ENCODE measurements at regions not wholly inside any gene's neighbourhood (a gene's known extent, or its start where the extent isn't known, plus 50 kb on each side); places are given as distances from the start of the nearest gene placed in this dataset.

- Histone ChIP-seq H3K9ac (replicated peaks in 1 of 4; ENCODE audit: extremely low read depth in 1 of 4, low read depth in 3 of 4, low read length in 3 of 4) (no peak overlapping the region), H3K18ac (ENCODE audit: extremely low read depth, low read length) (no peak overlapping the region)
Observed at GRCh38 chr1:61627365-61627764, 97.6 kb downstream of the TM2D1 start.

More at GRCh38 chr1:61627365-61627764, 97.6 kb downstream of the TM2D1 start:
- no peaks in the 10 kb centered on the region for H3K4me1 ChIP-seq (replicated peaks in 1 of 4; ENCODE audit: control insufficient read depth in 3 of 4, insufficient read depth in 4 of 4, low read length in 3 of 4)
- WGBS, 2 experiments (ENCODE audit: extremely low coverage in 1 of 2, insufficient coverage in 1 of 2, insufficient read length in 1 of 2, insufficient replicate concordance in 2 of 2, low coverage in 1 of 2, low lambda C conversion rate in 2 of 2, missing lambda C conversion rate in 1 of 2), result 83% methylated on average over 2 of the region's 2 CpGs; no CpG with 5 or more reads in 1 of the 2 experiments
- no peak for TF ChIP-seq SP4 (IDR thresholded peaks at IDR 0.05; ENCODE audit: low read length)
- H2AFZ ChIP-seq (ENCODE audit: low read length), result 0 out of 2 replicates have a peak overlapping the region, but pooled peaks have one; percentile 34
- no peak overlapping the region for H2BK20ac ChIP-seq (ENCODE audit: low read length)
- H3K9me3 ChIP-seq (ENCODE audit: insufficient read depth in 2 of 2, low read depth in 1 of 2, low read length in 1 of 2), result no peaks in the 10 kb centered on the region
- H3K79me1 ChIP-seq (ENCODE audit: low read depth, low read length), result no peaks in the 10 kb centered on the region
- no peaks in the 10 kb centered on the region for H3K79me2 ChIP-seq (ENCODE audit: control insufficient read depth in 1 of 2, insufficient read depth in 2 of 2, low read length in 2 of 2)
- no peak overlapping the region for H4K5ac ChIP-seq (ENCODE audit: insufficient read length, low read depth, low read length)
- no peak overlapping the region for H4K91ac ChIP-seq (replicated peaks; ENCODE audit: insufficient read length, low read length)
- no peak overlapping the region for H3K4ac ChIP-seq (replicated peaks; ENCODE audit: insufficient read length, low read depth, low read length)
- no peak overlapping the region for H3K23ac ChIP-seq (ENCODE audit: insufficient read length)
- no peaks in the 10 kb centered on the region for H3K36me3 ChIP-seq (ENCODE audit: control insufficient read depth in 2 of 4, insufficient read depth in 4 of 4, low read length in 3 of 4)
- no peak overlapping the region for H3K4me3 ChIP-seq (ENCODE audit: extremely low read depth in 1 of 4, insufficient read depth in 2 of 4, low read depth in 3 of 4, low read length in 4 of 4)
- H2BK12ac ChIP-seq (ENCODE audit: low read depth, low read length), result no peak overlapping the region
- no peak overlapping the region for H2BK15ac ChIP-seq (ENCODE audit: low read length)
- no peak overlapping the region for H3K27ac ChIP-seq (ENCODE audit: low read depth, low read length)
- no peaks in the 10 kb centered on the region for H3K23me2 ChIP-seq (ENCODE audit: low read depth, low read length)
- no peak overlapping the region for H2BK5ac ChIP-seq (ENCODE audit: low read depth, low read length)
- H3K4me2 ChIP-seq (ENCODE audit: insufficient read depth in 1 of 2, low read depth in 2 of 2, low read length in 2 of 2), result no peak overlapping the region
- H3K56ac ChIP-seq (replicated peaks; ENCODE audit: insufficient read length, low read depth, low read length), result no peak overlapping the region
- FAIRE-seq (no peak), DNase-seq (ENCODE audit: low read depth in 1 of 2, low spot score in 2 of 2) (no peak)
- no peak overlapping the region for H4K8ac ChIP-seq (ENCODE audit: extremely low read depth, insufficient read depth, low read length)
- H3K14ac ChIP-seq (ENCODE audit: insufficient read length), result no peak overlapping the region
- POLR2A ChIA-PET (ENCODE audit: partially characterized antibody), result interaction anchor here (0.6 kb wide), 1 partner anchor 11 kb away, joined by 3 read pairs; no protein-coding TSS in a partner anchor
- no peaks in the 10 kb centered on the region; a peak in 1 of 7 replicates for H3K27me3 ChIP-seq (replicated peaks in 1 of 4; ENCODE audit: control insufficient read depth in 3 of 4, extremely low read depth in 1 of 4, insufficient read depth in 3 of 4, low read length in 3 of 4)
- no peak overlapping the region for H2AK5ac ChIP-seq (ENCODE audit: low read depth, low read length)
- CTCF ChIA-PET (ENCODE audit: partially characterized antibody), result no interaction called here
- H4K20me1 ChIP-seq (replicated peaks in 1 of 2; ENCODE audit: control insufficient read depth in 1 of 2, insufficient read depth in 2 of 2, low read length in 2 of 2), result no peaks in the 10 kb centered on the region
- H2BK120ac ChIP-seq (replicated peaks; ENCODE audit: low read depth, low read length), result no peak overlapping the region
